Activated CD4-positive, alpha-beta T cell treated with anti-CD3 and anti-CD28 coated beads for 4 hours (primary cell): ENCODE measurements at regions not wholly inside any gene's neighbourhood (a gene's known extent, or its start where the extent isn't known, plus 50 kb on each side); places are given as distances from the start of the nearest gene placed in this dataset.

Experiments
- DNase-seq, 2 donors: peaks; one replicate each; pipeline ENCODE4 v3.0.0-alpha.2; 2020

GRCh38 chr2:6425032-6425431 is 440.7 kb downstream of the CMPK2 start:
- DNase-seq = no peak

- DNase-seq = no peak
Measured at GRCh38 chr2:6429210-6429986, 436.3 kb downstream of the CMPK2 start.

GRCh38 chr2:6434438-6434837 is 431.3 kb downstream of the CMPK2 start:
- no peak for DNase-seq

GRCh38 chr2:6441800-6442199 is 423.9 kb downstream of the CMPK2 start:
- DNase-seq = no peak

- DNase-seq = no peak
Measured at GRCh38 chr2:6442252-6442985, 423.3 kb downstream of the CMPK2 start.

- DNase-seq = no peak
Measured at GRCh38 chr2:6443061-6443823, 422.5 kb downstream of the CMPK2 start.

GRCh38 chr2:6444514-6444913 is 421.2 kb downstream of the CMPK2 start:
- no peak for DNase-seq

GRCh38 chr2:6445156-6445555 is 420.6 kb downstream of the CMPK2 start:
- no peak for DNase-seq

- no peak for DNase-seq
Measured at GRCh38 chr2:6446938-6447608, 418.6 kb downstream of the CMPK2 start.

GRCh38 chr2:6448893-6449292 is 416.8 kb downstream of the CMPK2 start:
- DNase-seq = no peak

- no peak for DNase-seq
Measured at GRCh38 chr2:6449343-6449742, 416.4 kb downstream of the CMPK2 start.

- DNase-seq = no peak
Measured at GRCh38 chr2:6452702-6453481, 412.8 kb downstream of the CMPK2 start.

- no peak for DNase-seq
Measured at GRCh38 chr2:6454286-6454990, 411.3 kb downstream of the CMPK2 start.

GRCh38 chr2:6459138-6459537 is 406.6 kb downstream of the CMPK2 start:
- no peak for DNase-seq

GRCh38 chr2:6470518-6470917 is 395.2 kb downstream of the CMPK2 start:
- no peak for DNase-seq

- DNase-seq = no peak
Measured at GRCh38 chr2:6471419-6471818, 394.3 kb downstream of the CMPK2 start.

GRCh38 chr2:6474161-6475140 is 391.3 kb downstream of the CMPK2 start:
- DNase-seq = no peak

GRCh38 chr2:6475155-6475940 is 390.4 kb downstream of the CMPK2 start:
- no peak for DNase-seq

- no peak for DNase-seq
Measured at GRCh38 chr2:6480514-6480913, 385.2 kb downstream of the CMPK2 start.
